ENCODE measurements at regions not wholly inside any gene's neighbourhood (a gene's known extent, or its start where the extent isn't known, plus 50 kb on each side); places are given as distances from the start of the nearest gene placed in this dataset.

GRCh38 chr22:22042599-22043295 lies 60.2 kb upstream of the TOP3B start:
- no peaks in the 10 kb centered on the region for H3F3A ChIP-seq (ENCODE audit: insufficient read depth, low read length, poor library complexity, severe bottlenecking)
- H3K4me2 ChIP-seq (ENCODE audit: low read length): no peak overlapping the region
- no peak for TF ChIP-seq POLR2AphosphoS5 (IDR thresholded peaks at IDR 0.05)
- no peak for TF ChIP-seq SMC3 (conservative IDR thresholded peaks at IDR 0.05; ENCODE audit: poor library complexity)
- TF ChIP-seq TAF1 (IDR thresholded peaks at IDR 0.05; ENCODE audit: low read depth): no peak
- no peak for TF ChIP-seq EP300 (conservative IDR thresholded peaks at IDR 0.05; ENCODE audit: poor library complexity, severe bottlenecking)
- no peak for TF ChIP-seq EZH2 (IDR thresholded peaks at IDR 0.05; ENCODE audit: borderline replicate concordance, insufficient read depth, low read length, poor library complexity, severe bottlenecking)
- no peak for TF ChIP-seq CTCF (IDR thresholded peaks at IDR 0.05; ENCODE audit: poor library complexity, severe bottlenecking)
- no peak for TF ChIP-seq RAD21 (conservative IDR thresholded peaks at IDR 0.05)
- TF ChIP-seq MXI1 (conservative IDR thresholded peaks at IDR 0.05; ENCODE audit: poor library complexity, severe bottlenecking): no peak
- TF ChIP-seq REST (IDR thresholded peaks at IDR 0.05; ENCODE audit: borderline replicate concordance): no peak

GRCh38 chr22:22042009-22042408 lies 59.4 kb upstream of the TOP3B start:
- Histone ChIP-seq H4K20me1 (ENCODE audit: insufficient read depth) (no peaks in the 10 kb centered on the region), H3K36me3 (ENCODE audit: insufficient read depth, low read length) (no peaks in the 10 kb centered on the region), H3F3A (ENCODE audit: insufficient read depth, low read length, poor library complexity, severe bottlenecking) (no peaks in the 10 kb centered on the region), H3K9me3 (ENCODE audit: low read length) (no peaks in the 10 kb centered on the region), H3K9ac (ENCODE audit: low read length) (no peak overlapping the region), H3K4me3 (ENCODE audit: low read length) (no peak overlapping the region), H3K79me2 (replicated peaks; ENCODE audit: insufficient read depth, low read length) (no peaks in the 10 kb centered on the region), H3K9me2 (ENCODE audit: insufficient read depth, low read length) (no peaks in the 10 kb centered on the region), H3K27me3 (ENCODE audit: insufficient read depth, low read depth, low read length) (no peaks in the 10 kb centered on the region), H2AFZ (ENCODE audit: low read depth, low read length) (no peak overlapping the region), H3K4me2 (ENCODE audit: low read length) (no peak overlapping the region), H3K27ac (ENCODE audit: low read length) (no peak overlapping the region)
- TF ChIP-seq POLR2AphosphoS5 (IDR thresholded peaks at IDR 0.05) (no peak), CTCF (IDR thresholded peaks at IDR 0.05; ENCODE audit: poor library complexity, severe bottlenecking) (no peak), EZH2 (IDR thresholded peaks at IDR 0.05; ENCODE audit: borderline replicate concordance, insufficient read depth, low read length, poor library complexity, severe bottlenecking) (no peak), REST (IDR thresholded peaks at IDR 0.05; ENCODE audit: borderline replicate concordance) (no peak), RAD21 (conservative IDR thresholded peaks at IDR 0.05) (no peak), EP300 (conservative IDR thresholded peaks at IDR 0.05; ENCODE audit: poor library complexity, severe bottlenecking) (no peak), TAF1 (IDR thresholded peaks at IDR 0.05; ENCODE audit: low read depth) (no peak), SMC3 (conservative IDR thresholded peaks at IDR 0.05; ENCODE audit: poor library complexity) (no peak), MXI1 (conservative IDR thresholded peaks at IDR 0.05; ENCODE audit: poor library complexity, severe bottlenecking) (no peak)

More at GRCh38 chr22:22042599-22043295, 60.2 kb upstream of the TOP3B start:
- no peaks in the 10 kb centered on the region for H3K9me3 ChIP-seq (ENCODE audit: low read length)
- H3K36me3 ChIP-seq (ENCODE audit: insufficient read depth, low read length): no peaks in the 10 kb centered on the region
- no peaks in the 10 kb centered on the region for H3K79me2 ChIP-seq (replicated peaks; ENCODE audit: insufficient read depth, low read length)
- no peaks in the 10 kb centered on the region for H3K27me3 ChIP-seq (ENCODE audit: insufficient read depth, low read depth, low read length)
- H3K4me3 ChIP-seq (ENCODE audit: low read length): no peak overlapping the region
- H2AFZ ChIP-seq (ENCODE audit: low read depth, low read length): no peak overlapping the region
- no peaks in the 10 kb centered on the region for H3K9me2 ChIP-seq (ENCODE audit: insufficient read depth, low read length)
- no peak overlapping the region for H3K9ac ChIP-seq (ENCODE audit: low read length)
- no peaks in the 10 kb centered on the region for H4K20me1 ChIP-seq (ENCODE audit: insufficient read depth)
- H3K27ac ChIP-seq (ENCODE audit: low read length): no peak overlapping the region
